ENCODE measurements at regions not wholly inside any gene's neighbourhood (a gene's known extent, or its start where the extent isn't known, plus 50 kb on each side); places are given as distances from the start of the nearest gene placed in this dataset.

- FAIRE-seq (no peak), DNase-seq (ENCODE audit: low read depth) (no peak)
- TF ChIP-seq EZH2 (IDR thresholded peaks at IDR 0.05; ENCODE audit: insufficient read depth, low read length), result no peak
- TF ChIP-seq CTCF (IDR thresholded peaks at IDR 0.05; ENCODE audit: insufficient read depth, low read depth, low read length), result no peak
- Mint-ChIP-seq H3K27ac (ENCODE audit: unreplicated experiment) (no peak overlapping the region), H3K27me3 (ENCODE audit: low read depth, unreplicated experiment) (peaks cover 19% of the 10 kb centered on the region), H3K36me3 (ENCODE audit: low read depth, unreplicated experiment) (no peaks in the 10 kb centered on the region), H3K4me3 (ENCODE audit: unreplicated experiment) (no peak overlapping the region), H3K9me3 (ENCODE audit: unreplicated experiment) (peaks cover 2% of the 10 kb centered on the region), H3K4me1 (ENCODE audit: low read depth, unreplicated experiment) (no peaks in the 10 kb centered on the region)
- no peak overlapping the region for H3K27ac ChIP-seq (ENCODE audit: low read depth, low read length)
- H3K4me3 ChIP-seq (ENCODE audit: insufficient read depth, low read depth, low read length), result no peak overlapping the region
- H3K36me3 ChIP-seq (ENCODE audit: insufficient read depth, low read length), result no peaks in the 10 kb centered on the region
- H4K20me1 ChIP-seq (ENCODE audit: insufficient read depth, low read length), result no peaks in the 10 kb centered on the region
- no peak overlapping the region for H3K4me2 ChIP-seq (ENCODE audit: low read length)
- no peaks in the 10 kb centered on the region for H3K4me1 ChIP-seq (ENCODE audit: insufficient read depth, low read length)
- H3K27me3 ChIP-seq (ENCODE audit: insufficient read depth, low read length), result no peaks in the 10 kb centered on the region
- H2AFZ ChIP-seq (ENCODE audit: low read depth, low read length), result no peak overlapping the region
- H3K9me3 ChIP-seq (ENCODE audit: insufficient read depth, low read depth, low read length), result peaks cover 3% of the 10 kb centered on the region
- H3K9ac ChIP-seq (ENCODE audit: low read length), result no peak overlapping the region
- H3K79me2 ChIP-seq (ENCODE audit: insufficient read depth, low read length), result no peaks in the 10 kb centered on the region
Measured at GRCh38 chr15:26166429-26166828, 303.3 kb upstream of the ATP10A start.

- H3K9me3 Mint-ChIP-seq (ENCODE audit: unreplicated experiment), result peaks cover 2% of the 10 kb centered on the region
- H4K20me1 ChIP-seq (ENCODE audit: insufficient read depth, low read length), result no peaks in the 10 kb centered on the region
- no peak overlapping the region for H3K4me2 ChIP-seq (ENCODE audit: low read length)
- no peak overlapping the region for H3K9ac ChIP-seq (ENCODE audit: low read length)
- H3K9me3 ChIP-seq (ENCODE audit: insufficient read depth, low read depth, low read length), result peaks cover 7% of the 10 kb centered on the region
- H3K4me3 ChIP-seq (ENCODE audit: insufficient read depth, low read depth, low read length), result no peak overlapping the region
- no peak overlapping the region for H2AFZ ChIP-seq (ENCODE audit: low read depth, low read length)
- no peak overlapping the region for H3K27ac ChIP-seq (ENCODE audit: low read depth, low read length)
- no peaks in the 10 kb centered on the region for H3K4me1 ChIP-seq (ENCODE audit: insufficient read depth, low read length)
- H3K27me3 ChIP-seq (ENCODE audit: insufficient read depth, low read length), result no peaks in the 10 kb centered on the region
- TF ChIP-seq CTCF (IDR thresholded peaks at IDR 0.05; ENCODE audit: insufficient read depth, low read depth, low read length), result no peak
- TF ChIP-seq EZH2 (IDR thresholded peaks at IDR 0.05; ENCODE audit: insufficient read depth, low read length), result no peak
- H3K4me1 Mint-ChIP-seq (ENCODE audit: low read depth, unreplicated experiment), result no peaks in the 10 kb centered on the region
- H3K27ac Mint-ChIP-seq (ENCODE audit: unreplicated experiment), result no peak overlapping the region
- no peaks in the 10 kb centered on the region for H3K79me2 ChIP-seq (ENCODE audit: insufficient read depth, low read length)
- DNase-seq (ENCODE audit: low read depth) (no peak), FAIRE-seq (no peak)
- H3K27me3 Mint-ChIP-seq (ENCODE audit: low read depth, unreplicated experiment), result peaks cover 21% of the 10 kb centered on the region
- H3K4me3 Mint-ChIP-seq (ENCODE audit: unreplicated experiment), result no peak overlapping the region
- no peaks in the 10 kb centered on the region for H3K36me3 ChIP-seq (ENCODE audit: insufficient read depth, low read length)
- H3K36me3 Mint-ChIP-seq (ENCODE audit: low read depth, unreplicated experiment), result no peaks in the 10 kb centered on the region
Measured at GRCh38 chr15:26165546-26165945, 302.4 kb upstream of the ATP10A start.

- H3K27ac ChIP-seq (ENCODE audit: low read depth, low read length), result no peak overlapping the region
Measured at GRCh38 chr15:26160343-26160742, 297.2 kb upstream of the ATP10A start.

More at GRCh38 chr15:26160343-26160742, 297.2 kb upstream of the ATP10A start:
- DNase-seq (ENCODE audit: low read depth) (no peak), FAIRE-seq (no peak)
- H3K36me3 Mint-ChIP-seq (ENCODE audit: low read depth, unreplicated experiment), result no peaks in the 10 kb centered on the region
- no peak overlapping the region for H3K4me2 ChIP-seq (ENCODE audit: low read length)
- no peaks in the 10 kb centered on the region for H3K36me3 ChIP-seq (ENCODE audit: insufficient read depth, low read length)
- TF ChIP-seq EZH2 (IDR thresholded peaks at IDR 0.05; ENCODE audit: insufficient read depth, low read length), result no peak
- no peak for TF ChIP-seq CTCF (IDR thresholded peaks at IDR 0.05; ENCODE audit: insufficient read depth, low read depth, low read length)
- H3K4me3 ChIP-seq (ENCODE audit: insufficient read depth, low read depth, low read length), result no peak overlapping the region
- no peak overlapping the region for H3K4me3 Mint-ChIP-seq (ENCODE audit: unreplicated experiment)
- no peaks in the 10 kb centered on the region for H3K27me3 ChIP-seq (ENCODE audit: insufficient read depth, low read length)
- H3K9me3 Mint-ChIP-seq (ENCODE audit: unreplicated experiment), result peaks cover 2% of the 10 kb centered on the region
- H3K79me2 ChIP-seq (ENCODE audit: insufficient read depth, low read length), result no peaks in the 10 kb centered on the region
- H3K27ac Mint-ChIP-seq (ENCODE audit: unreplicated experiment), result no peak overlapping the region
- H4K20me1 ChIP-seq (ENCODE audit: insufficient read depth, low read length), result no peaks in the 10 kb centered on the region
- H3K4me1 Mint-ChIP-seq (ENCODE audit: low read depth, unreplicated experiment), result peaks cover 8% of the 10 kb centered on the region
- no peak overlapping the region for H2AFZ ChIP-seq (ENCODE audit: low read depth, low read length)
- H3K4me1 ChIP-seq (ENCODE audit: insufficient read depth, low read length), result no peaks in the 10 kb centered on the region
- no peak overlapping the region for H3K9ac ChIP-seq (ENCODE audit: low read length)
- peaks cover 24% of the 10 kb centered on the region for H3K27me3 Mint-ChIP-seq (ENCODE audit: low read depth, unreplicated experiment)
- peaks cover 7% of the 10 kb centered on the region for H3K9me3 ChIP-seq (ENCODE audit: insufficient read depth, low read depth, low read length)

All from astrocyte (in vitro differentiated cells and primary cell).